GM18873 (cell line): ENCODE measurements at regions not wholly inside any gene's neighbourhood (a gene's known extent, or its start where the extent isn't known, plus 50 kb on each side); places are given as distances from the start of the nearest gene placed in this dataset.

Source experiments
- ATAC-seq: cut with Tn5 transposase; IDR thresholded peaks from one replicate; pipeline ENCODE4 v1.9.1; 2021; ENCODE audit warnings: mild to moderate bottlenecking, moderate library complexity, moderate number of reproducible peaks; ENCODE audit not compliant: unreplicated experiment, low FRiP score

- ATAC-seq, result no peak
Observed at GRCh38 chr2:5946225-5947115, 254.3 kb downstream of the SOX11 start.

- ATAC-seq, result no peak
Observed at GRCh38 chr2:5950736-5951135, 258.6 kb downstream of the SOX11 start.

- ATAC-seq, result no peak
Observed at GRCh38 chr2:5951471-5951870, 259.3 kb downstream of the SOX11 start.

GRCh38 chr2:5953525-5953924 is 261.3 kb downstream of the SOX11 start:
- no peak for ATAC-seq

GRCh38 chr2:5954509-5954908 is 262.3 kb downstream of the SOX11 start:
- no peak for ATAC-seq

GRCh38 chr2:5955921-5956320 is 263.7 kb downstream of the SOX11 start:
- ATAC-seq, result no peak

GRCh38 chr2:5959836-5960820 is 267.9 kb downstream of the SOX11 start:
- ATAC-seq, result no peak

- ATAC-seq, result no peak
Observed at GRCh38 chr2:5967506-5967905, 275.3 kb downstream of the SOX11 start.

GRCh38 chr2:5969303-5969702 is 277.1 kb downstream of the SOX11 start:
- no peak for ATAC-seq

- ATAC-seq, result no peak
Observed at GRCh38 chr2:5970347-5970746, 278.2 kb downstream of the SOX11 start.

- no peak for ATAC-seq
Observed at GRCh38 chr2:5974477-5974876, 282.3 kb downstream of the SOX11 start.

- no peak for ATAC-seq
Observed at GRCh38 chr2:5975401-5975800, 283.2 kb downstream of the SOX11 start.

GRCh38 chr2:5976531-5977065 is 284.4 kb downstream of the SOX11 start:
- no peak for ATAC-seq

GRCh38 chr2:5977477-5977876 is 285.3 kb downstream of the SOX11 start:
- no peak for ATAC-seq

- no peak for ATAC-seq
Observed at GRCh38 chr2:5978131-5978751, 286.1 kb downstream of the SOX11 start.

- no peak for ATAC-seq
Observed at GRCh38 chr2:5980450-5981190, 288.4 kb downstream of the SOX11 start.

- no peak for ATAC-seq
Observed at GRCh38 chr2:5982193-5982902, 290.2 kb downstream of the SOX11 start.

GRCh38 chr2:5982903-5983265 is 290.7 kb downstream of the SOX11 start:
- no peak for ATAC-seq
